DND-41 (cell line): ENCODE measurements at regions not wholly inside any gene's neighbourhood (a gene's known extent, or its start where the extent isn't known, plus 50 kb on each side); places are given as distances from the start of the nearest gene placed in this dataset.

Experiments
- ATAC-seq: fragments of 200-7000 bp; cut with Tn5 transposase; 3 replicates; pipeline ENCODE4 v1.9.1; 2021; ENCODE audit warnings: low read depth; ENCODE audit not compliant: insufficient read depth
- DNase-seq: peaks from one replicate; pipeline ENCODE4 v3.0.0-alpha.2; 2020
- H2AFZ ChIP-seq: 2 replicates; pipeline ENCODE4 v1.6.0; 2012; ENCODE audit warnings: low read depth, low read length
- H3K27ac ChIP-seq: 2 replicates; pipeline ENCODE4 v1.5.1; 2012; ENCODE audit warnings: low read length, inconsistent platforms
- H3K27me3 ChIP-seq: fragments of 200-600 bp; sonication (generic); 2 replicates; pipeline ENCODE4 v1.6.0; 2012; ENCODE audit warnings: low read length, mild to moderate bottlenecking, inconsistent platforms; ENCODE audit not compliant: insufficient read depth, poor library complexity
- H3K36me3 ChIP-seq: 2 replicates; pipeline ENCODE4 v1.5.1; 2012; ENCODE audit warnings: low read length, inconsistent platforms; ENCODE audit not compliant: insufficient read depth
- H3K4me1 ChIP-seq: 2 replicates; pipeline ENCODE4 v1.5.1; 2012; ENCODE audit warnings: mild to moderate bottlenecking, low read length; ENCODE audit not compliant: insufficient read depth
- H3K4me2 ChIP-seq: 2 replicates; pipeline ENCODE4 v1.6.0; 2012; ENCODE audit warnings: mild to moderate bottlenecking, moderate library complexity, low read length, inconsistent platforms; ENCODE audit not compliant: insufficient read depth
- H3K4me3 ChIP-seq, 2 experiments: fragments of 200-600 bp in 1 of 2; shearing (Covaris generic) in 1 of 2; 2 replicates each; pipeline ENCODE4 v1.5.1; 2012 to 2016; ENCODE audit warnings: inconsistent platforms in 2 of 2, low read length in 2 of 2, mild to moderate bottlenecking in 2 of 2, low read depth in 1 of 2, moderate library complexity in 1 of 2
- H3K79me2 ChIP-seq: 2 replicates; pipeline ENCODE4 v1.6.0; 2012; ENCODE audit warnings: low read length, inconsistent platforms; ENCODE audit not compliant: insufficient read depth
- H3K9ac ChIP-seq: 2 replicates; pipeline ENCODE4 v1.6.0; 2012; ENCODE audit warnings: low read depth, mild to moderate bottlenecking, inconsistent platforms, low read length, moderate library complexity
- H3K9me3 ChIP-seq: 2 replicates; pipeline ENCODE4 v1.5.1; 2012; ENCODE audit warnings: low read length, moderate library complexity, mild to moderate bottlenecking, inconsistent platforms; ENCODE audit not compliant: insufficient read depth, severe bottlenecking
- H4K20me1 ChIP-seq: 2 replicates; pipeline ENCODE4 v1.6.0; 2012; ENCODE audit warnings: low read length; ENCODE audit not compliant: insufficient read depth
- EZH2 ChIP-seq: IDR thresholded peaks from 3 replicates; pipeline ENCODE4 v1.6.1; 2012; ENCODE audit warnings: borderline replicate concordance, low read depth, mild to moderate bottlenecking, moderate library complexity, low read length, inconsistent platforms; ENCODE audit not compliant: severe bottlenecking
- TF ChIP-seq, protein P1 (sequence below): IDR thresholded peaks from 2 replicates; pipeline ENCODE4 v1.5.1; 2012; ENCODE audit warnings: borderline replicate concordance, low read length, moderate library complexity, mild to moderate bottlenecking; ENCODE audit not compliant: poor library complexity, severe bottlenecking; ENCODE audit errors: extremely low read depth

DNA sequence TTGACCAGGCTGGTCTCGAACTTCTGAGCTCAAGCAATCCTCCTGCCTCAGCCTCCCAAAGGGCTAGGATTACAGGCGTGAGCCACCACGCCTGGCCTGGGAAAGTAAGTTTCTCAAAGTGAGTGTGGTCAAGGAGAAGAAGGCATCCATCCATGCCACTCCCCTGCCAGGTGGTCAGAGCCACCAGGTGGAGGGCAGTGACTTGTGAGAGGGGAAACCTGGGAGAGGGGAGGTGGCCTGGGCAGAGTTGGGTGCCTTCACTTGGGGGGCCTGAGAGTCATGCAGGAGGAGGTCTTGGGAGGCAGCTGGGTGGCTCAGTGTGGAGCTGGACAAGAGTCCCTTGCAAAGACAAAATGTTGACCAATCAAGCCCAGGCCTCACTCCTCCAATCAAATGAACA lies 470.0 kb downstream of the MATN1 start:
- no peaks in the 10 kb centered on the region for H3K36me3 ChIP-seq
- H3K27ac ChIP-seq = no peak overlapping the region
- H3K79me2 ChIP-seq = no peaks in the 10 kb centered on the region
- DNase-seq (no peak), ATAC-seq (no peak)
- H3K27me3 ChIP-seq = peaks cover 6% of the 10 kb centered on the region
- H3K4me3 ChIP-seq = no peak overlapping the region
- no peaks in the 10 kb centered on the region for H3K9me3 ChIP-seq
- no peak overlapping the region for H3K9ac ChIP-seq
- no peak overlapping the region for H3K4me2 ChIP-seq
- TF ChIP-seq, protein P1, sequence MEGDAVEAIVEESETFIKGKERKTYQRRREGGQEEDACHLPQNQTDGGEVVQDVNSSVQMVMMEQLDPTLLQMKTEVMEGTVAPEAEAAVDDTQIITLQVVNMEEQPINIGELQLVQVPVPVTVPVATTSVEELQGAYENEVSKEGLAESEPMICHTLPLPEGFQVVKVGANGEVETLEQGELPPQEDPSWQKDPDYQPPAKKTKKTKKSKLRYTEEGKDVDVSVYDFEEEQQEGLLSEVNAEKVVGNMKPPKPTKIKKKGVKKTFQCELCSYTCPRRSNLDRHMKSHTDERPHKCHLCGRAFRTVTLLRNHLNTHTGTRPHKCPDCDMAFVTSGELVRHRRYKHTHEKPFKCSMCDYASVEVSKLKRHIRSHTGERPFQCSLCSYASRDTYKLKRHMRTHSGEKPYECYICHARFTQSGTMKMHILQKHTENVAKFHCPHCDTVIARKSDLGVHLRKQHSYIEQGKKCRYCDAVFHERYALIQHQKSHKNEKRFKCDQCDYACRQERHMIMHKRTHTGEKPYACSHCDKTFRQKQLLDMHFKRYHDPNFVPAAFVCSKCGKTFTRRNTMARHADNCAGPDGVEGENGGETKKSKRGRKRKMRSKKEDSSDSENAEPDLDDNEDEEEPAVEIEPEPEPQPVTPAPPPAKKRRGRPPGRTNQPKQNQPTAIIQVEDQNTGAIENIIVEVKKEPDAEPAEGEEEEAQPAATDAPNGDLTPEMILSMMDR = no peak
- TF ChIP-seq EZH2 = no peak
- H4K20me1 ChIP-seq = no peaks in the 10 kb centered on the region
- H3K4me1 ChIP-seq = no peaks in the 10 kb centered on the region
- H2AFZ ChIP-seq = no peak overlapping the region

DNA sequence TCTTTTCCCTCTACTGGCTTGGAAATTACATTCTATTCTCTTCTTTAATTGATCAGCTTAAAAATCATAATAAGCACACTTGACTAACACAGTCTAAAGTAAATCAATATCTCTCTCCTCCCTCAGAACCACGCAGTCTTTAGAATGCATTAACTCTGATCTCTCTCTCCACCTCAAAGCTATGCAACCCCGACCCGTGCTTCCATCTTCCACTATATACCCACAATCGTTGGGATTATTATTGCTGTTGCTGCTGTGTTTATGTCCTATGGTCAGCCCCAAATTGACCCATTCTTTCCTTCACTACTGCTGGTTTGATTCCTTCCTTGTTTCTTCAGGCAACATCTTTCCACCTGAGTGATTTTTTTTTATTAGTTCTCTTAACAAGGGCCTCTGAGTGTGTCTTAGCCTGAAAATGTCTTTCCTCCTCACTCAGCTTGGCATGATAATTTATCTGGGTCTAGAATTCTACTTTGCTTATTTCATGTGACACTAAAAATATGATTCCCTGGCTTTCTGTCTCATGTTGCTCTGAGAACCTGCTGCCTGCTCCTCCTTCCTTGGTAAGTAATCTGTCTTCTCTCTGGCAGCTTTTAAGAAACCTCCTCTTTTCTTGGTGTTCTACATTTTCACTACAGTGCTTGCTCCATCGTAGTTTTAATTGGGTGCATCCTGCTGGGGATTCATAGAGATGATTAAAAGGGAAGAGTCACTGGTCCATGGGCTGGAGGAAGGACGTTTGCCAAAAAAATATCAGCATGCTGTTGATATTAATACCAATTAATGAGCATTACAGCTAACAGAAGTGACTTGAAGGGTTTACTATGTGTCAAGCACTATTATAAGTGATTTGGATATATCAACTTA lies 472.2 kb downstream of the MATN1 start:
- no peak for TF ChIP-seq EZH2
- TF ChIP-seq, protein P1 = no peak
- Histone ChIP-seq H3K9me3 (no peaks in the 10 kb centered on the region), H3K27ac (no peak overlapping the region), H3K27me3 (peaks cover 6% of the 10 kb centered on the region), H3K79me2 (no peaks in the 10 kb centered on the region), H3K4me3 (no peak overlapping the region), H3K4me1 (no peaks in the 10 kb centered on the region), H3K4me2 (no peak overlapping the region), H3K36me3 (no peaks in the 10 kb centered on the region), H3K9ac (no peak overlapping the region), H2AFZ (no peak overlapping the region), H4K20me1 (no peaks in the 10 kb centered on the region)
- no peak for ATAC-seq
- no peak for DNase-seq

GRCh38 chr1:30250338-30250983 lies 472.9 kb downstream of the MATN1 start:
- H3K4me1 ChIP-seq = no peaks in the 10 kb centered on the region
- H3K4me2 ChIP-seq = no peak overlapping the region
- H3K27ac ChIP-seq = no peak overlapping the region
- no peaks in the 10 kb centered on the region for H4K20me1 ChIP-seq
- H3K9me3 ChIP-seq = no peaks in the 10 kb centered on the region
- H3K27me3 ChIP-seq = peaks cover 6% of the 10 kb centered on the region
- TF ChIP-seq, protein P1 = no peak
- TF ChIP-seq EZH2 = no peak
- ATAC-seq (no peak), DNase-seq (no peak)
- H3K9ac ChIP-seq = no peak overlapping the region
- H3K79me2 ChIP-seq = no peaks in the 10 kb centered on the region
- H3K36me3 ChIP-seq = no peaks in the 10 kb centered on the region
- no peak overlapping the region for H2AFZ ChIP-seq
- no peak overlapping the region for H3K4me3 ChIP-seq
